GM23338 (cell line): ENCODE measurements at regions not wholly inside any gene's neighbourhood (a gene's known extent, or its start where the extent isn't known, plus 50 kb on each side); places are given as distances from the start of the nearest gene placed in this dataset.

ENCODE experiments used
- ATAC-seq: fragments of 200-7000 bp; cut with Tn5 transposase; 3 replicates; pipeline ENCODE4 v1.9.1; 2020
- DNase-seq: peaks from one replicate; pipeline ENCODE4 v3.0.0-alpha.2; 2015; ENCODE audit warnings: low spot score
- H2AFZ ChIP-seq: fragments of 200-600 bp; sonication (generic); 2 replicates; pipeline ENCODE4 v1.8.0; 2016; ENCODE audit warnings: antibody characterized with exemption, mild to moderate bottlenecking, moderate library complexity
- H3F3A ChIP-seq: fragments of 200-600 bp; sonication (generic); replicated peaks from 2 replicates; pipeline ENCODE4 v1.8.0; 2017; ENCODE audit warnings: antibody characterized with exemption, mixed run types, low read depth
- H3K27ac ChIP-seq: fragments of 200-600 bp; sonication (generic); 2 replicates; pipeline ENCODE4 v1.6.1; 2016; ENCODE audit warnings: low read depth
- H3K27me3 ChIP-seq: fragments of 200-600 bp; sonication (generic); 2 replicates; pipeline ENCODE4 v1.8.0; 2016; ENCODE audit warnings: mild to moderate bottlenecking, mixed run types, moderate library complexity; ENCODE audit not compliant: insufficient read depth
- H3K36me3 ChIP-seq: fragments of 200-600 bp; sonication (generic); 2 replicates; pipeline ENCODE4 v1.8.0; 2016; ENCODE audit warnings: mild to moderate bottlenecking; ENCODE audit not compliant: insufficient read depth
- H3K4me1 ChIP-seq: fragments of 200-600 bp; sonication (generic); 2 replicates; pipeline ENCODE4 v1.8.0; 2016; ENCODE audit warnings: mild to moderate bottlenecking, moderate library complexity; ENCODE audit not compliant: insufficient read depth
- H3K4me2 ChIP-seq: fragments of 200-600 bp; sonication (generic); 2 replicates; pipeline ENCODE4 v1.7.1; 2017; ENCODE audit warnings: mixed run types
- H3K4me3 ChIP-seq: fragments of 200-600 bp; sonication (generic); 2 replicates; pipeline ENCODE4 v1.6.1; 2016; ENCODE audit warnings: mixed run types
- H3K79me2 ChIP-seq: fragments of 200-600 bp; sonication (generic); replicated peaks from 2 replicates; pipeline ENCODE4 v1.8.0; 2017; ENCODE audit warnings: mild to moderate bottlenecking; ENCODE audit not compliant: insufficient read depth
- H3K9me2 ChIP-seq: fragments of 200-600 bp; sonication (generic); 2 replicates; pipeline ENCODE4 v1.8.0; 2017; ENCODE audit not compliant: insufficient read depth
- H4K20me1 ChIP-seq: fragments of 200-600 bp; sonication (generic); replicated peaks from 2 replicates; pipeline ENCODE4 v1.8.0; 2017; ENCODE audit warnings: mild to moderate bottlenecking; ENCODE audit not compliant: insufficient read depth
- H3K27ac Mint-ChIP-seq: 2 replicates; pipeline ENCODE4 v1.8.0; 2020; ENCODE audit warnings: inconsistent platforms, mild to moderate bottlenecking, moderate library complexity, mixed read lengths
- H3K27me3 Mint-ChIP-seq: 3 replicates; pipeline ENCODE4 v1.8.0; 2022; ENCODE audit warnings: low read depth, mild to moderate bottlenecking, moderate library complexity, mixed read lengths, inconsistent platforms; ENCODE audit not compliant: insufficient read depth, poor library complexity
- H3K36me3 Mint-ChIP-seq: 3 replicates; pipeline ENCODE4 v1.8.0; 2021; ENCODE audit warnings: low read depth, mild to moderate bottlenecking, inconsistent platforms, moderate library complexity, mixed read lengths
- H3K4me1 Mint-ChIP-seq: 3 replicates; pipeline ENCODE4 v1.8.0; 2020; ENCODE audit warnings: mild to moderate bottlenecking, inconsistent platforms, mixed read lengths
- H3K4me3 Mint-ChIP-seq: 3 replicates; pipeline ENCODE4 v1.8.0; 2021; ENCODE audit warnings: moderate library complexity, mild to moderate bottlenecking, inconsistent platforms, mixed read lengths
- H3K9me3 Mint-ChIP-seq: 3 replicates; pipeline ENCODE4 v1.8.0; 2020; ENCODE audit warnings: moderate library complexity, mild to moderate bottlenecking, inconsistent platforms, mixed read lengths
- CREB1 ChIP-seq: fragments of 250-450 bp; sonication (Bioruptor Pico); IDR thresholded peaks from 2 replicates; pipeline ENCODE4 v1.5.0; 2020; ENCODE audit warnings: low read depth, mild to moderate bottlenecking, moderate library complexity
- ETS1 ChIP-seq: IDR thresholded peaks from 2 replicates; pipeline ENCODE4 v1.6.1; 2016; ENCODE audit warnings: antibody characterized with exemption
- EZH2 ChIP-seq: fragments of 200-600 bp; sonication (generic); IDR thresholded peaks from one replicate; pipeline ENCODE4 v1.8.0; 2017; ENCODE audit warnings: antibody characterized with exemption, mild to moderate bottlenecking, low read depth; ENCODE audit not compliant: unreplicated experiment
- EZH2phosphoT487 ChIP-seq: fragments of 200-600 bp; sonication (generic); IDR thresholded peaks from one replicate; pipeline ENCODE4 v1.8.1; 2018; ENCODE audit warnings: antibody characterized with exemption; ENCODE audit not compliant: unreplicated experiment
- JUNB ChIP-seq: IDR thresholded peaks from one replicate; pipeline ENCODE4 v1.6.1; 2016; ENCODE audit warnings: antibody characterized with exemption; ENCODE audit not compliant: unreplicated experiment
- NANOG ChIP-seq: IDR thresholded peaks from 2 replicates; pipeline ENCODE4 v1.6.1; 2016; ENCODE audit warnings: antibody characterized with exemption, borderline replicate concordance
- POLR2AphosphoS5 ChIP-seq: IDR thresholded peaks from 2 replicates; pipeline ENCODE4 v1.6.1; 2016; ENCODE audit warnings: antibody characterized with exemption, low read depth
- REST ChIP-seq: IDR thresholded peaks from one replicate; pipeline ENCODE4 v1.6.1; 2018; ENCODE audit warnings: antibody characterized with exemption; ENCODE audit not compliant: unreplicated experiment
- STAT1 ChIP-seq: IDR thresholded peaks from one replicate; pipeline ENCODE4 v1.6.1; 2016; ENCODE audit warnings: antibody characterized with exemption; ENCODE audit not compliant: unreplicated experiment
- ZNF114 ChIP-seq: fragments of 250-450 bp; sonication (Bioruptor Pico); IDR thresholded peaks from 2 replicates; pipeline ENCODE4 v1.5.0; 2020; ENCODE audit warnings: mild to moderate bottlenecking, moderate library complexity
- ZNF331 ChIP-seq: fragments of 250-450 bp; sonication (Bioruptor Pico); IDR thresholded peaks from 2 replicates; pipeline ENCODE4 v1.5.0; 2020; ENCODE audit warnings: low read depth, mild to moderate bottlenecking, moderate library complexity
- ZNF462 ChIP-seq: fragments of 250-450 bp; sonication (Bioruptor Pico); IDR thresholded peaks from 2 replicates; pipeline ENCODE4 v1.5.0; 2020; ENCODE audit warnings: mild to moderate bottlenecking, moderate library complexity
- TF ChIP-seq, protein P1 (sequence below), 2 experiments: fragments of 200-600 bp in 1 of 2; sonication (generic) in 1 of 2; conservative IDR thresholded peaks; 2 replicates each; pipeline versions ENCODE4 v1.5.1 to v1.6.1; 2016 to 2017; ENCODE audit warnings: antibody characterized with exemption in 2 of 2, low read depth in 2 of 2, mild to moderate bottlenecking in 2 of 2, moderate library complexity in 1 of 2

DNA sequence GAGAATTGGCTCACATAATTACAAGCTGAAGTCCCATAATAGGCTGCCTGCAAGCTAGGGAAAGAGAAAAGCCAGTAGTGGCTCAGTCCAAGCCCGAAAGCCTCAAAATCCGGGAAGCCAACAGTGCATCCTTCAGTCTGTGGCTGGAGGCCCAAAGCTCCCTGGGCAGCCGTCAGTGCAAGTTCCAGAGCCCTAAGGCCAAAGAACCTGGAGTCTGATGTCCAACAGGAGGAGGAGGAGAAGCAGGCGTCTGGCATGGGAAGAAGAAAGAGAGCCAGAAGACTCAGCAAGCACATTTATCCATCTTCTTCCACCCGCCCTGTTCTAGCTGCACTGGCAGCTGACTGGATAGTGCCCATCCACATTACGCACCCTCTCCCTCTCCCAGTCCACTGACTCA, 213.4 kb downstream of the GAS1 start:
- H3K27me3 ChIP-seq, result no peaks in the 10 kb centered on the region
- H3K9me2 ChIP-seq, result 0 out of 2 replicates have a peak, but pooled peaks cover 7% of the 10 kb centered on the region
- no peak overlapping the region for H3K4me3 ChIP-seq
- H3K79me2 ChIP-seq, result no peaks in the 10 kb centered on the region
- H3K36me3 Mint-ChIP-seq, result no peaks in the 10 kb centered on the region
- no peaks in the 10 kb centered on the region for H3K4me1 ChIP-seq
- no peak overlapping the region for H3K4me2 ChIP-seq
- H3F3A ChIP-seq, result no peaks in the 10 kb centered on the region
- H4K20me1 ChIP-seq, result no peaks in the 10 kb centered on the region; the same call in 1 of the 2 replicates
- H3K4me1 Mint-ChIP-seq, result peaks cover 6% of the 10 kb centered on the region
- ATAC-seq (no peak), DNase-seq (no peak)
- H3K27ac ChIP-seq, result no peak overlapping the region
- peaks cover 5% of the 10 kb centered on the region for H3K27me3 Mint-ChIP-seq
- H2AFZ ChIP-seq, result no peak overlapping the region
- no peak for TF ChIP-seq ETS1
- no peak for TF ChIP-seq REST
- no peak for TF ChIP-seq STAT1
- TF ChIP-seq NANOG, result no peak
- no peak for TF ChIP-seq ZNF114 (CRISPR knock-in tag)
- no peak for TF ChIP-seq ZNF462 (CRISPR knock-in tag)
- TF ChIP-seq EZH2phosphoT487, result no peak
- no peak for TF ChIP-seq POLR2AphosphoS5
- TF ChIP-seq JUNB, result no peak
- TF ChIP-seq, protein P1, sequence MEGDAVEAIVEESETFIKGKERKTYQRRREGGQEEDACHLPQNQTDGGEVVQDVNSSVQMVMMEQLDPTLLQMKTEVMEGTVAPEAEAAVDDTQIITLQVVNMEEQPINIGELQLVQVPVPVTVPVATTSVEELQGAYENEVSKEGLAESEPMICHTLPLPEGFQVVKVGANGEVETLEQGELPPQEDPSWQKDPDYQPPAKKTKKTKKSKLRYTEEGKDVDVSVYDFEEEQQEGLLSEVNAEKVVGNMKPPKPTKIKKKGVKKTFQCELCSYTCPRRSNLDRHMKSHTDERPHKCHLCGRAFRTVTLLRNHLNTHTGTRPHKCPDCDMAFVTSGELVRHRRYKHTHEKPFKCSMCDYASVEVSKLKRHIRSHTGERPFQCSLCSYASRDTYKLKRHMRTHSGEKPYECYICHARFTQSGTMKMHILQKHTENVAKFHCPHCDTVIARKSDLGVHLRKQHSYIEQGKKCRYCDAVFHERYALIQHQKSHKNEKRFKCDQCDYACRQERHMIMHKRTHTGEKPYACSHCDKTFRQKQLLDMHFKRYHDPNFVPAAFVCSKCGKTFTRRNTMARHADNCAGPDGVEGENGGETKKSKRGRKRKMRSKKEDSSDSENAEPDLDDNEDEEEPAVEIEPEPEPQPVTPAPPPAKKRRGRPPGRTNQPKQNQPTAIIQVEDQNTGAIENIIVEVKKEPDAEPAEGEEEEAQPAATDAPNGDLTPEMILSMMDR (conservative IDR thresholded peaks at IDR 0.05; ENCODE audit: low read depth in 2 of 2), result no peak
- TF ChIP-seq EZH2, result no peak
- TF ChIP-seq ZNF331 (CRISPR knock-in tag), result no peak
- no peak for TF ChIP-seq CREB1 (CRISPR knock-in tag)
- no peak overlapping the region for H3K4me3 Mint-ChIP-seq
- H3K27ac Mint-ChIP-seq, result no peak overlapping the region
- H3K36me3 ChIP-seq, result no peaks in the 10 kb centered on the region
- H3K9me3 Mint-ChIP-seq, result no peaks in the 10 kb centered on the region
